H9 (cell line): ENCODE measurements at regions not wholly inside any gene's neighbourhood (a gene's known extent, or its start where the extent isn't known, plus 50 kb on each side); places are given as distances from the start of the nearest gene placed in this dataset.
A peak's percentile ranks its signal among the peaks of the same experiment; 100 is the strongest.

Experiments
- DNase-seq: peaks from one replicate; pipeline ENCODE4 v3.0.0-alpha.2; 2017
- H2AFZ ChIP-seq: one replicate; pipeline ENCODE4 v1.6.1; 2013; ENCODE audit warnings: mild to moderate bottlenecking, low read length, control low read depth, moderate library complexity
- H2AK5ac ChIP-seq: 2 replicates; pipeline ENCODE4 v1.6.1; 2013; ENCODE audit warnings: low read length, control low read depth, mixed read lengths; ENCODE audit not compliant: insufficient read length
- H2BK120ac ChIP-seq: one replicate; pipeline ENCODE4 v1.6.1; 2013; ENCODE audit warnings: low read depth, mild to moderate bottlenecking, low read length, control low read depth, inconsistent platforms; ENCODE audit not compliant: poor library complexity, severe bottlenecking
- H2BK12ac ChIP-seq: 2 replicates; pipeline ENCODE4 v1.6.1; 2013; ENCODE audit warnings: low read length, control low read depth, mixed read lengths, low read depth; ENCODE audit not compliant: insufficient read length
- H2BK15ac ChIP-seq: 2 replicates; pipeline ENCODE4 v1.6.1; 2013; ENCODE audit warnings: low read depth, low read length, control low read depth
- H2BK20ac ChIP-seq: one replicate; pipeline ENCODE4 v1.6.1; 2013; ENCODE audit warnings: low read depth, mild to moderate bottlenecking, low read length, control low read depth, inconsistent platforms; ENCODE audit not compliant: poor library complexity, severe bottlenecking
- H2BK5ac ChIP-seq: 2 replicates; pipeline ENCODE4 v1.6.1; 2013; ENCODE audit warnings: low read length, control low read depth, mixed read lengths; ENCODE audit not compliant: insufficient read length
- H3K14ac ChIP-seq: 2 replicates; pipeline ENCODE4 v1.6.1; 2013; ENCODE audit warnings: low read length, control low read depth; ENCODE audit not compliant: insufficient read depth
- H3K18ac ChIP-seq: 2 replicates; pipeline ENCODE4 v1.6.1; 2013; ENCODE audit warnings: low read depth, mild to moderate bottlenecking, mixed read lengths, low read length, control low read depth; ENCODE audit not compliant: insufficient read length
- H3K23ac ChIP-seq: 2 replicates; pipeline ENCODE4 v1.6.1; 2013; ENCODE audit warnings: low read length, control low read depth, mixed read lengths, low read depth; ENCODE audit not compliant: insufficient read length
- H3K23me2 ChIP-seq: 2 replicates; pipeline ENCODE4 v1.6.1; 2013; ENCODE audit warnings: low read depth, mild to moderate bottlenecking, mixed read lengths, low read length, control low read depth; ENCODE audit not compliant: insufficient read length, poor library complexity, severe bottlenecking
- H3K27ac ChIP-seq: 2 replicates; pipeline ENCODE4 v1.5.1; 2013; ENCODE audit warnings: low read length, control low read depth, mixed read lengths, low read depth; ENCODE audit not compliant: insufficient read length
- H3K27me3 ChIP-seq: 2 replicates; pipeline ENCODE4 v1.6.1; 2013; ENCODE audit warnings: low read length, control low read depth, inconsistent platforms; ENCODE audit not compliant: insufficient read depth
- H3K4ac ChIP-seq: 2 replicates; pipeline ENCODE4 v1.6.1; 2013; ENCODE audit warnings: low read depth, mild to moderate bottlenecking, control low read depth, inconsistent platforms, low read length, moderate library complexity
- H3K4me1 ChIP-seq: 2 replicates; pipeline ENCODE4 v1.6.1; 2013; ENCODE audit warnings: low read length, control low read depth, inconsistent platforms; ENCODE audit not compliant: insufficient read depth
- H3K4me2 ChIP-seq: 2 replicates; pipeline ENCODE4 v1.6.1; 2013; ENCODE audit warnings: low read length, control low read depth, mixed read lengths; ENCODE audit not compliant: insufficient read length, insufficient read depth
- H3K56ac ChIP-seq: 2 replicates; pipeline ENCODE4 v1.6.1; 2013; ENCODE audit warnings: low read depth, mild to moderate bottlenecking, mixed read lengths, low read length, control low read depth; ENCODE audit not compliant: insufficient read length
- H3K79me1 ChIP-seq: 2 replicates; pipeline ENCODE4 v1.6.1; 2013; ENCODE audit warnings: low read depth, mild to moderate bottlenecking, moderate library complexity, low read length, control low read depth, inconsistent platforms; ENCODE audit not compliant: insufficient read depth, poor library complexity, severe bottlenecking
- H3K79me2 ChIP-seq: 2 replicates; pipeline ENCODE4 v1.6.1; 2013; ENCODE audit warnings: low read length, control low read depth, inconsistent platforms; ENCODE audit not compliant: insufficient read depth
- H3K9ac ChIP-seq: 2 replicates; pipeline ENCODE4 v1.6.1; 2013; ENCODE audit warnings: low read length, control low read depth, mixed read lengths; ENCODE audit not compliant: insufficient read length; ENCODE audit errors: extremely low read depth
- H3K9me3 ChIP-seq: one replicate; pipeline ENCODE4 v1.6.1; 2013; ENCODE audit warnings: low read depth, low read length, inconsistent platforms; ENCODE audit not compliant: control insufficient read depth
- H3T11ph ChIP-seq: one replicate; pipeline ENCODE4 v1.6.1; 2013; ENCODE audit warnings: mild to moderate bottlenecking, low read length, control low read depth, inconsistent platforms
- H4K20me1 ChIP-seq: one replicate; pipeline ENCODE4 v1.6.1; 2013; ENCODE audit not compliant: control insufficient read depth, insufficient read length, insufficient read depth
- H4K5ac ChIP-seq: 2 replicates; pipeline ENCODE4 v1.6.1; 2013; ENCODE audit warnings: low read depth, mild to moderate bottlenecking, mixed read lengths, low read length, control low read depth; ENCODE audit not compliant: insufficient read length
- H4K8ac ChIP-seq: replicated peaks from 2 replicates; pipeline ENCODE4 v1.6.1; 2013; ENCODE audit warnings: low read length, control low read depth, mixed read lengths, low read depth; ENCODE audit not compliant: insufficient read length
- H4K91ac ChIP-seq: 2 replicates; pipeline ENCODE4 v1.6.1; 2013; ENCODE audit warnings: low read depth, mild to moderate bottlenecking, moderate library complexity, mixed read lengths, low read length, control low read depth; ENCODE audit not compliant: insufficient read length
- H3K27ac Mint-ChIP-seq, 3 experiments: 2 replicates in 2 of 3; 3 replicates in 1 of 3; pipeline ENCODE4 v1.8.0; 2020 to 2021; ENCODE audit warnings: mixed read lengths in 3 of 3, mild to moderate bottlenecking in 1 of 3, moderate library complexity in 1 of 3
- H3K27me3 Mint-ChIP-seq: 2 replicates; pipeline ENCODE4 v1.8.0; 2021; ENCODE audit warnings: low read depth, mild to moderate bottlenecking, moderate library complexity, mixed read lengths
- H3K36me3 Mint-ChIP-seq, 3 experiments: 2 replicates in 2 of 3; 3 replicates in 1 of 3; pipeline ENCODE4 v1.8.0; 2020 to 2021; ENCODE audit warnings: low read depth in 3 of 3, mixed read lengths in 3 of 3; ENCODE audit not compliant: insufficient read depth in 1 of 3
- H3K4me1 Mint-ChIP-seq, 2 experiments: 2 replicates each; pipeline ENCODE4 v1.8.0; 2020; ENCODE audit warnings: mixed read lengths in 2 of 2
- H3K4me3 Mint-ChIP-seq, 2 experiments: 2 replicates in 1 of 2; 3 replicates in 1 of 2; pipeline ENCODE4 v1.8.0; 2020 to 2021; ENCODE audit warnings: mild to moderate bottlenecking in 2 of 2, mixed read lengths in 2 of 2, moderate library complexity in 1 of 2
- H3K9me3 Mint-ChIP-seq, 2 experiments: 2 replicates in 1 of 2; 3 replicates in 1 of 2; pipeline ENCODE4 v1.8.0; 2020; ENCODE audit warnings: mild to moderate bottlenecking in 2 of 2, mixed read lengths in 2 of 2, moderate library complexity in 1 of 2
- TF ChIP-seq, protein P1 (sequence below): fragments of 200-600 bp; sonication (generic); conservative IDR thresholded peaks from 3 replicates; pipeline ENCODE4 v1.8.0; 2021; ENCODE audit warnings: antibody characterized with exemption, mild to moderate bottlenecking

DNA sequence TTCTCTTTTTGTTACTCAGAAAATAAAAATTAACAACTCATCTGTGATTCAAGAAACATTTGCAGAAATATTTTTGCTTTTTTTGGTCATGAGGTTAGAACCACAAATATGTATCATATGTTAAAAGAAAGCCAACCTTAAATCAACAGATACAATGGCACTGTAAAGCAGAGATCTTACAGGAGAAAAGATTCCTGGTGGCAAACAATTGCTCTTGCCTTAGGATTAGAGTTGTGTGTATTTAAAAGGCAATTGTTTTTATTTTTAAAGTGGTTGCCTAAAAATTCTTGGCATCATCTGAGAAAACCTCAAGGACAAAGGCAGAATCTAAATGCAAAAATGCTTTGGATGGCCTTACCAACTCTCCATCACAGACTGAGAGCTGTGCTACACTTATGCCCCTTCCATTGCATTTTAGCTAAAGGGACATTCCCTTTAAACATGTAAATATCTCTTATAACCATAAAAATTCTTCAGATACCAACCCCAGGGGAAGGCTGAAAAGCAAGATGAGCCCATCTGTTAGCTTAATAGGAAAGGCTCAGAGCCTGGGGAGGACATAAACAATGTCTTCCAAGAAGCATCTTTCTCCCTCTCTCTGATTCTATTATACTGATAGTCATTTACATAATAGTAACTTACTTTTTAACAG is 100.4 kb downstream of the FAM114A2 start:
- H3K4ac ChIP-seq: no peak overlapping the region
- H2AK5ac ChIP-seq: no peak overlapping the region
- H3K18ac ChIP-seq: no peak overlapping the region
- no peak overlapping the region for H2BK15ac ChIP-seq
- H4K91ac ChIP-seq: no peak overlapping the region
- H3K4me1 ChIP-seq: no peaks in the 10 kb centered on the region; the same call in 1 of the 2 replicates
- H2BK20ac ChIP-seq: no peak overlapping the region
- H2BK120ac ChIP-seq: no peak overlapping the region
- H3K9me3 Mint-ChIP-seq: peaks cover 86 to 88% of the 10 kb centered on the region in 2 experiments
- H2BK12ac ChIP-seq: no peak overlapping the region
- TF ChIP-seq, protein P1, sequence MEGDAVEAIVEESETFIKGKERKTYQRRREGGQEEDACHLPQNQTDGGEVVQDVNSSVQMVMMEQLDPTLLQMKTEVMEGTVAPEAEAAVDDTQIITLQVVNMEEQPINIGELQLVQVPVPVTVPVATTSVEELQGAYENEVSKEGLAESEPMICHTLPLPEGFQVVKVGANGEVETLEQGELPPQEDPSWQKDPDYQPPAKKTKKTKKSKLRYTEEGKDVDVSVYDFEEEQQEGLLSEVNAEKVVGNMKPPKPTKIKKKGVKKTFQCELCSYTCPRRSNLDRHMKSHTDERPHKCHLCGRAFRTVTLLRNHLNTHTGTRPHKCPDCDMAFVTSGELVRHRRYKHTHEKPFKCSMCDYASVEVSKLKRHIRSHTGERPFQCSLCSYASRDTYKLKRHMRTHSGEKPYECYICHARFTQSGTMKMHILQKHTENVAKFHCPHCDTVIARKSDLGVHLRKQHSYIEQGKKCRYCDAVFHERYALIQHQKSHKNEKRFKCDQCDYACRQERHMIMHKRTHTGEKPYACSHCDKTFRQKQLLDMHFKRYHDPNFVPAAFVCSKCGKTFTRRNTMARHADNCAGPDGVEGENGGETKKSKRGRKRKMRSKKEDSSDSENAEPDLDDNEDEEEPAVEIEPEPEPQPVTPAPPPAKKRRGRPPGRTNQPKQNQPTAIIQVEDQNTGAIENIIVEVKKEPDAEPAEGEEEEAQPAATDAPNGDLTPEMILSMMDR: no peak
- H3K79me1 ChIP-seq: no peaks in the 10 kb centered on the region
- H4K5ac ChIP-seq: no peak overlapping the region
- no peaks in the 10 kb centered on the region for H4K20me1 ChIP-seq
- DNase-seq: no peak
- H2AFZ ChIP-seq: no peak overlapping the region
- H3K27me3 ChIP-seq: no peaks in the 10 kb centered on the region
- H3K14ac ChIP-seq: no peak overlapping the region
- H3K36me3 Mint-ChIP-seq: peaks cover 45 to 90% (median 70%) of the 10 kb centered on the region in 3 experiments
- no peak overlapping the region for H3K56ac ChIP-seq
- H3K27me3 Mint-ChIP-seq: no peaks in the 10 kb centered on the region; the same call in 1 of the 2 replicates
- no peak overlapping the region for H2BK5ac ChIP-seq
- no peak overlapping the region for H4K8ac ChIP-seq
- no peak overlapping the region for H3T11ph ChIP-seq
- peak overlapping the region in 2 of 3 experiments; percentile 89; a peak in 4 of 7 replicates for H3K27ac Mint-ChIP-seq
- H3K9me3 ChIP-seq: peaks cover 34% of the 10 kb centered on the region
- no peak overlapping the region for H3K4me3 Mint-ChIP-seq
- H3K27ac ChIP-seq: peak overlapping the region; percentile 13
- no peak overlapping the region for H3K23ac ChIP-seq
- no peak overlapping the region for H3K9ac ChIP-seq
- H3K23me2 ChIP-seq: no peaks in the 10 kb centered on the region
- H3K4me1 Mint-ChIP-seq: peaks cover 15 to 37% of the 10 kb centered on the region in 2 experiments
- H3K79me2 ChIP-seq: no peaks in the 10 kb centered on the region
- no peak overlapping the region for H3K4me2 ChIP-seq
